KMS-11 (cell line): ENCODE measurements at regions not wholly inside any gene's neighbourhood (a gene's known extent, or its start where the extent isn't known, plus 50 kb on each side); places are given as distances from the start of the nearest gene placed in this dataset.

Experiments used
- H2AFZ ChIP-seq: fragments of 200-600 bp; sonication (generic); 2 replicates; pipeline ENCODE4 v1.6.1; 2016; ENCODE audit warnings: antibody characterized with exemption, mixed run types, low read depth
- H3K27ac ChIP-seq: fragments of 200-600 bp; sonication (generic); 2 replicates; pipeline ENCODE4 v1.6.1; 2016; ENCODE audit warnings: mild to moderate bottlenecking, mixed run types
- H3K27me3 ChIP-seq: fragments of 200-600 bp; sonication (generic); 2 replicates; pipeline ENCODE4 v1.6.1; 2017; ENCODE audit warnings: mild to moderate bottlenecking, low read depth, mixed run types, moderate library complexity; ENCODE audit not compliant: insufficient read depth
- H3K36me3 ChIP-seq: fragments of 200-600 bp; sonication (generic); 2 replicates; pipeline ENCODE4 v1.6.1; 2017; ENCODE audit warnings: mild to moderate bottlenecking, mixed run types; ENCODE audit not compliant: insufficient read depth
- H3K4me1 ChIP-seq: fragments of 200-600 bp; sonication (generic); 2 replicates; pipeline ENCODE4 v1.6.1; 2016; ENCODE audit warnings: mild to moderate bottlenecking, low read depth, mixed run types; ENCODE audit not compliant: poor library complexity, severe bottlenecking
- H3K4me2 ChIP-seq: fragments of 200-600 bp; sonication (generic); 2 replicates; pipeline ENCODE4 v1.7.0; 2016; ENCODE audit warnings: mild to moderate bottlenecking, mixed run types
- H3K4me3 ChIP-seq: fragments of 200-600 bp; sonication (generic); IDR thresholded peaks from 2 replicates; pipeline ENCODE4 v1.6.1; 2017; ENCODE audit warnings: low read depth, low read length, mixed read lengths; ENCODE audit not compliant: insufficient read depth
- H3K79me2 ChIP-seq: fragments of 200-600 bp; sonication (generic); 2 replicates; pipeline ENCODE4 v1.6.1; 2016; ENCODE audit warnings: low read depth, mixed run types; ENCODE audit not compliant: insufficient read depth
- H3K9ac ChIP-seq: fragments of 200-600 bp; sonication (generic); 2 replicates; pipeline ENCODE4 v1.6.1; 2016; ENCODE audit warnings: mild to moderate bottlenecking, mixed run types
- H4K20me1 ChIP-seq: fragments of 200-600 bp; sonication (generic); 2 replicates; pipeline ENCODE4 v1.6.1; 2016; ENCODE audit warnings: mild to moderate bottlenecking, mixed run types; ENCODE audit not compliant: insufficient read depth
- CTCF ChIP-seq: fragments of 200-600 bp; sonication (generic); conservative IDR thresholded peaks from 2 replicates; pipeline ENCODE4 v1.6.1; 2017; ENCODE audit warnings: low read depth, mild to moderate bottlenecking, antibody characterized with exemption, low read length, moderate library complexity, mixed read lengths

DNA sequence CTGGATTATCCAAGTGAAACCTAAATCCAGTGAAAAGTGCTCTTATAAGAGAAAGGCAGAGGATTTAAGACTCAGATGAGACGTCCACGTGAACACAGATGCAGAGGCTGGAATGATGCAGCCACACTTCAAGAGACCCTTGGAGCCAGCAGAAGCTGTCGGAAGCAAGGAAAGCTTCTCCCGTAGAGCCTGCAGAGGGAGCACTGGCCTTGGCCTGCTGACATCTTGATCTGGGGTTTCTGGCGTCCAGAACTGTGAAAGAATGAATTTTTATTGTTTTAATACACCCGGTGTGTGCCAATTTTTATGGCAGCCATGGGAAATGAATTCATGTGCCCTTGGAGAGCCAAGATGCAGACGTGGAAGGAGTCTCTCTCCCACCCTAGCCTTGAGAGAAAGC is 407.0 kb upstream of the B3GAT1 start:
- H4K20me1 ChIP-seq, result no peaks in the 10 kb centered on the region
- no peaks in the 10 kb centered on the region for H3K4me1 ChIP-seq
- H3K36me3 ChIP-seq, result no peaks in the 10 kb centered on the region
- no peak overlapping the region for H3K4me2 ChIP-seq
- H3K9ac ChIP-seq, result no peak overlapping the region
- H3K27ac ChIP-seq, result no peak overlapping the region
- H2AFZ ChIP-seq, result no peak overlapping the region
- no peaks in the 10 kb centered on the region for H3K27me3 ChIP-seq
- no peak for TF ChIP-seq CTCF
- no peak overlapping the region for H3K4me3 ChIP-seq
- no peaks in the 10 kb centered on the region for H3K79me2 ChIP-seq

DNA sequence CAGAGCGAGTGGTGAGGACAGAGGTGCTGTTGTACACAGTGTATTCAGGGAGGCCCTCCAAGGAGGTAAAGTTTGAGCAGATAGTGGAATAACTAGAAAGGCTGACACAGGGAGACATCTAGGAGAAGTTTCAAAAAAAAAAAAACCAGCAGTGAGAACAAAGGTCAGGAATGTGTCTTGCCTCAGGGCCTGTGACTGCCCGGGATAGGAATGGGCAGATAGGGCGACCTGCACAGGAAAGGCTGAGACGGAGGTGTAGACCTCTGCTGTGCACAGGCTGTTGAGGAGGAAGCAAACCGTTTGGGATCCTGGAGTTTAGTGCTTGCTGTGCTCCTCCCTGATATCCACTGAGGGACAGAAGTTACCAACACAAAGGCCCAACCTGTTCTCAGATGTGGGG is 406.5 kb upstream of the B3GAT1 start:
- Histone ChIP-seq H3K36me3 (no peaks in the 10 kb centered on the region), H3K27me3 (no peaks in the 10 kb centered on the region), H3K27ac (no peak overlapping the region), H3K4me1 (no peaks in the 10 kb centered on the region), H4K20me1 (no peaks in the 10 kb centered on the region), H2AFZ (no peak overlapping the region), H3K9ac (no peak overlapping the region), H3K79me2 (no peaks in the 10 kb centered on the region), H3K4me2 (no peak overlapping the region), H3K4me3 (no peak overlapping the region)
- no peak for TF ChIP-seq CTCF

- Histone ChIP-seq H3K4me1 (no peaks in the 10 kb centered on the region), H3K27me3 (no peaks in the 10 kb centered on the region), H3K79me2 (no peaks in the 10 kb centered on the region), H3K4me2 (no peak overlapping the region), H3K36me3 (no peaks in the 10 kb centered on the region), H3K27ac (no peak overlapping the region), H3K4me3 (no peak overlapping the region), H2AFZ (no peak overlapping the region), H4K20me1 (no peaks in the 10 kb centered on the region), H3K9ac (no peak overlapping the region)
- no peak for TF ChIP-seq CTCF
Observed at GRCh38 chr11:134815404-134815803, 403.4 kb upstream of the B3GAT1 start.

DNA sequence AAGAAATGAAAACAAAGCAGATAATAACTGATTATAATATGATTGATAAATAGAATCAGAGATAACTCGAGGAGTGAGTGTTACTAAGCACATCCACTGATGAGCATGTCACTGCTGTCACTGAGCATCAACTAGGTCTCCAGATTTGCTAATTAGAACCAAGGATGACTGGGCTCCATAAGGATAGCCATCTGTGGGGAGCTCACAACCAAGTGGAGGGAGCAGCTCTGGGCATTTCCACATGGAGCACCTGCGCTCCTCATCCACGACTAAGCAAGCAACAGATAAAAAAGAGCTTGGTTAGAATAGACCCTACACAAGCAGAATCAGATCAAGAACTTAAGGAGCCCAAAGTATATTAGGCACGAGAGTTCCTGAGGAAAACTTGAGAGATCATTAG is 396.0 kb upstream of the B3GAT1 start:
- H3K36me3 ChIP-seq, result no peaks in the 10 kb centered on the region
- H3K4me2 ChIP-seq, result no peak overlapping the region
- H4K20me1 ChIP-seq, result no peaks in the 10 kb centered on the region
- H3K4me3 ChIP-seq, result no peak overlapping the region
- H2AFZ ChIP-seq, result no peak overlapping the region
- H3K27ac ChIP-seq, result no peak overlapping the region
- no peak for TF ChIP-seq CTCF
- H3K27me3 ChIP-seq, result no peaks in the 10 kb centered on the region
- no peaks in the 10 kb centered on the region for H3K4me1 ChIP-seq
- no peaks in the 10 kb centered on the region for H3K79me2 ChIP-seq
- H3K9ac ChIP-seq, result no peak overlapping the region

- H3K4me1 ChIP-seq, result no peaks in the 10 kb centered on the region
- no peak overlapping the region for H3K9ac ChIP-seq
- H3K27ac ChIP-seq, result no peak overlapping the region
- no peaks in the 10 kb centered on the region for H3K27me3 ChIP-seq
- H3K36me3 ChIP-seq, result no peaks in the 10 kb centered on the region
- no peak for TF ChIP-seq CTCF
- H4K20me1 ChIP-seq, result no peaks in the 10 kb centered on the region
- no peak overlapping the region for H2AFZ ChIP-seq
- no peaks in the 10 kb centered on the region for H3K79me2 ChIP-seq
- H3K4me2 ChIP-seq, result no peak overlapping the region
- H3K4me3 ChIP-seq, result no peak overlapping the region
Observed at GRCh38 chr11:134802598-134802997, 390.6 kb upstream of the B3GAT1 start.
